B cell (primary cell): ENCODE measurements at regions not wholly inside any gene's neighbourhood (a gene's known extent, or its start where the extent isn't known, plus 50 kb on each side); places are given as distances from the start of the nearest gene placed in this dataset.

Experiments
- ATAC-seq: fragments of 200-7000 bp; cut with Tn5 transposase; one replicate; pipeline ENCODE4 v1.10.0; 2021; ENCODE audit warnings: low read depth, mild to moderate bottlenecking, moderate number of reproducible peaks, moderate library complexity
- CTCF ChIA-PET: fragments of 350-600 bp; sonication (Branson Sonifier 250); formaldehyde crosslinking; loops from one replicate; lab custom pipeline; 2021; ENCODE audit warnings: antibody characterized with exemption, inconsistent platforms; lab: Charles Lee
- POLR2A ChIA-PET: fragments of 350-600 bp; sonication (Branson Sonifier 250); formaldehyde crosslinking; loops from one replicate; lab custom pipeline; 2021; ENCODE audit warnings: antibody characterized with exemption; lab: Charles Lee
- DNase-seq: peaks from one replicate; pipeline ENCODE4 v3.0.0; 2013
- H2AFZ ChIP-seq: 2 replicates; pipeline ENCODE4 v1.6.1; 2012; ENCODE audit warnings: mild to moderate bottlenecking, low read depth, low read length; ENCODE audit not compliant: insufficient read depth, poor library complexity, severe bottlenecking
- H3K27ac ChIP-seq, 2 donors: 1 replicate in 1 of 2; 2 replicates in 1 of 2; pipeline ENCODE4 v1.5.1; 2012 to 2013; ENCODE audit warnings: low read length in 2 of 2, mild to moderate bottlenecking in 2 of 2, moderate library complexity in 1 of 2
- H3K27me3 ChIP-seq, 4 experiments: fragments of 200-600 bp in 1 of 4; sonication (generic) in 1 of 4; replicated peaks in 1 of 4; 1 replicate in 2 of 4; 2 replicates in 2 of 4; pipeline versions ENCODE4 v1.6.1 to v1.7.0; 2013 to 2016; ENCODE audit warnings: low read length in 3 of 4, mild to moderate bottlenecking in 2 of 4, mixed read lengths in 1 of 4, moderate library complexity in 1 of 4; ENCODE audit not compliant: insufficient read depth in 4 of 4, control insufficient read depth in 3 of 4; ENCODE audit errors: control extremely low read depth in 1 of 4
- H3K36me3 ChIP-seq, 2 experiments: replicated peaks in 1 of 2; 1 replicate in 1 of 2; 2 replicates in 1 of 2; pipeline versions ENCODE4 v1.6.1 to v1.7.1; 2013; ENCODE audit warnings: low read length in 1 of 2; ENCODE audit not compliant: insufficient read depth in 2 of 2, control insufficient read depth in 1 of 2; ENCODE audit errors: control extremely low read depth in 1 of 2, extremely low read depth in 1 of 2
- H3K4me1 ChIP-seq, 2 donors: fragments of 200-600 bp in 1 of 2; sonication (generic) in 1 of 2; 1 replicate in 1 of 2; 2 replicates in 1 of 2; pipeline versions ENCODE4 v1.5.1 to v1.6.1; 2013 to 2017; ENCODE audit warnings: low read length in 2 of 2; ENCODE audit not compliant: control insufficient read depth in 2 of 2, insufficient read depth in 2 of 2
- H3K4me2 ChIP-seq: replicated peaks from 2 replicates; pipeline ENCODE3; 2012; ENCODE audit warnings: mild to moderate bottlenecking, low read depth, low read length; ENCODE audit not compliant: poor library complexity, severe bottlenecking
- H3K4me3 ChIP-seq, 5 experiments: fragments of 200-600 bp in 1 of 5; sonication (generic) in 1 of 5; 1 replicate in 3 of 5; 2 replicates in 2 of 5; pipeline versions ENCODE4 v1.5.1 to v1.7.0; 2011 to 2016; ENCODE audit warnings: low read length in 4 of 5, mild to moderate bottlenecking in 4 of 5, low read depth in 2 of 5, control low read depth in 1 of 5, moderate library complexity in 1 of 5; ENCODE audit not compliant: insufficient read depth in 1 of 5; ENCODE audit errors: control extremely low read depth in 1 of 5, extremely low read depth in 1 of 5
- H3K79me2 ChIP-seq: fragments of 200-600 bp; sonication (generic); one replicate; pipeline ENCODE4 v1.6.0; 2016; ENCODE audit warnings: low read length; ENCODE audit not compliant: control insufficient read depth, insufficient read depth
- H3K9ac ChIP-seq: fragments of 200-600 bp; sonication (generic); 2 replicates; pipeline ENCODE4 v1.6.1; 2017; ENCODE audit warnings: mild to moderate bottlenecking, low read length, moderate library complexity
- H3K9me3 ChIP-seq, 3 donors: one replicate each; pipeline versions ENCODE4 v1.6.1 to v1.7.1; 2013; ENCODE audit warnings: low read length in 2 of 3; ENCODE audit not compliant: control insufficient read depth in 2 of 3, insufficient read depth in 1 of 3; ENCODE audit errors: control extremely low read depth in 1 of 3
- H4K20me1 ChIP-seq: 2 replicates; pipeline ENCODE4 v1.6.0; 2012; ENCODE audit warnings: mild to moderate bottlenecking, low read length; ENCODE audit not compliant: insufficient read depth, control insufficient read depth, poor library complexity, severe bottlenecking
- H3K27ac Mint-ChIP-seq: one replicate; pipeline ENCODE4 v1.8.0; 2021; ENCODE audit warnings: mixed read lengths
- H3K27me3 Mint-ChIP-seq: one replicate; pipeline ENCODE4 v1.8.0; 2021; ENCODE audit warnings: mixed read lengths
- H3K4me1 Mint-ChIP-seq: one replicate; pipeline ENCODE4 v1.8.0; 2021; ENCODE audit warnings: mixed read lengths
- H3K4me3 Mint-ChIP-seq: one replicate; pipeline ENCODE4 v1.8.0; 2021; ENCODE audit warnings: mixed read lengths
- H3K9me3 Mint-ChIP-seq: one replicate; pipeline ENCODE4 v1.8.0; 2022; ENCODE audit warnings: mixed read lengths; ENCODE audit not compliant: insufficient read depth
- CTCF ChIP-seq: fragments of 200-600 bp; IDR thresholded peaks from one replicate; pipeline ENCODE4 v1.8.0; 2022; ENCODE audit warnings: antibody characterized with exemption, mild to moderate bottlenecking
- EZH2 ChIP-seq: IDR thresholded peaks from 2 replicates; pipeline ENCODE4 v1.6.1; 2012; ENCODE audit warnings: borderline replicate concordance, low read depth, mild to moderate bottlenecking, moderate library complexity, low read length; ENCODE audit not compliant: insufficient read depth, poor library complexity, severe bottlenecking
- WGBS: methylation state at CpG from one replicate; pipeline ENCODE4 v1.1.5; 2013; ENCODE audit warnings: missing lambda C conversion rate; ENCODE audit not compliant: insufficient coverage; 5-methylcytosine and 5-hydroxymethylcytosine counted together
- intact Hi-C: fragments of 100-400 bp; cut with micrococcal nuclease; formaldehyde crosslinking; loops from one replicate; pipeline ENCODE4 v1.10.0; 2022

- ATAC-seq (no peak), DNase-seq (no peak)
- H4K20me1 ChIP-seq: no peaks in the 10 kb centered on the region
- ChIA-PET CTCF (no interaction called here), POLR2A (no interaction called here)
- no peak overlapping the region for H3K4me2 ChIP-seq
- peaks cover 0 to 6% (median 0%) of the 10 kb centered on the region in 3 donors for H3K9me3 ChIP-seq
- H3K36me3 ChIP-seq: no peaks in the 10 kb centered on the region
- peaks cover 13% of the 10 kb centered on the region for H3K27me3 Mint-ChIP-seq
- TF ChIP-seq EZH2 (no peak), CTCF (no peak)
- no peaks in the 10 kb centered on the region for H3K27me3 ChIP-seq
- H3K4me1 Mint-ChIP-seq: no peaks in the 10 kb centered on the region
- H3K4me3 Mint-ChIP-seq: no peak overlapping the region
- no peaks in the 10 kb centered on the region for H3K9me3 Mint-ChIP-seq
- intact Hi-C loops: no loop called here
- 90% methylated on average over 16 of the region's 16 CpGs for WGBS
- no peak overlapping the region for H2AFZ ChIP-seq
- H3K4me3 ChIP-seq: no peak overlapping the region
- no peak overlapping the region for H3K9ac ChIP-seq
- no peaks in the 10 kb centered on the region for H3K4me1 ChIP-seq
- no peak overlapping the region for H3K27ac Mint-ChIP-seq
- H3K27ac ChIP-seq: no peak overlapping the region
- H3K79me2 ChIP-seq: no peaks in the 10 kb centered on the region
Measured at GRCh38 chr18:75124991-75125381, 84.0 kb downstream of the PTGR3 start.

- no peaks in the 10 kb centered on the region for H3K79me2 ChIP-seq
- H3K4me2 ChIP-seq: no peak overlapping the region
- no peaks in the 10 kb centered on the region for H4K20me1 ChIP-seq
- H3K4me1 Mint-ChIP-seq: no peaks in the 10 kb centered on the region
- no peaks in the 10 kb centered on the region for H3K36me3 ChIP-seq
- no peaks in the 10 kb centered on the region for H3K27me3 ChIP-seq
- peaks cover 0 to 4% (median 0%) of the 10 kb centered on the region in 3 donors for H3K9me3 ChIP-seq
- H3K4me3 ChIP-seq: no peak overlapping the region
- POLR2A ChIA-PET: no interaction called here
- DNase-seq (no peak), ATAC-seq (no peak)
- no peak overlapping the region for H2AFZ ChIP-seq
- H3K4me3 Mint-ChIP-seq: no peak overlapping the region
- no peak overlapping the region for H3K9ac ChIP-seq
- no peaks in the 10 kb centered on the region for H3K4me1 ChIP-seq
- TF ChIP-seq CTCF: no peak
- TF ChIP-seq EZH2: no peak
- intact Hi-C loops: no loop called here
- no peak overlapping the region for H3K27ac Mint-ChIP-seq
- H3K9me3 Mint-ChIP-seq: no peaks in the 10 kb centered on the region
- H3K27me3 Mint-ChIP-seq: peaks cover 13% of the 10 kb centered on the region
- no peak overlapping the region for H3K27ac ChIP-seq
- 92% methylated on average over 14 of the region's 14 CpGs for WGBS
- CTCF ChIA-PET: no interaction called here
Measured at GRCh38 chr18:75124551-75124950, 84.4 kb downstream of the PTGR3 start.
